Mesothelial cell of epicardium (in vitro differentiated cells): ENCODE measurements at regions not wholly inside any gene's neighbourhood (a gene's known extent, or its start where the extent isn't known, plus 50 kb on each side); places are given as distances from the start of the nearest gene placed in this dataset.
A peak's percentile ranks its signal among the peaks of the same experiment; 100 is the strongest.

Experiments
- DNase-seq, 2 experiments: peaks; one replicate each; pipeline ENCODE4 v3.0.0; 2021; ENCODE audit warnings: low spot score in 2 of 2; ENCODE audit not compliant: unreplicated experiment in 2 of 2
- H3K27ac Mint-ChIP-seq: 2 replicates; pipeline ENCODE4 v1.8.0; 2021; ENCODE audit warnings: mixed read lengths
- H3K27me3 Mint-ChIP-seq: 2 replicates; pipeline ENCODE4 v1.8.0; 2021; ENCODE audit warnings: low read depth, mixed read lengths
- H3K36me3 Mint-ChIP-seq: 2 replicates; pipeline ENCODE4 v1.8.0; 2021; ENCODE audit warnings: mixed read lengths
- H3K4me1 Mint-ChIP-seq: 2 replicates; pipeline ENCODE4 v1.8.0; 2021; ENCODE audit warnings: mixed read lengths
- H3K4me3 Mint-ChIP-seq: 2 replicates; pipeline ENCODE4 v1.8.0; 2021; ENCODE audit warnings: mild to moderate bottlenecking, moderate library complexity, mixed read lengths
- H3K9me3 Mint-ChIP-seq: 2 replicates; pipeline ENCODE4 v1.8.0; 2021; ENCODE audit warnings: mixed read lengths
- TF ChIP-seq, protein P1 (sequence below): fragments of 200-600 bp; sonication (generic); IDR thresholded peaks from one replicate; pipeline ENCODE4 v1.5.0; 2021; ENCODE audit warnings: antibody characterized with exemption; ENCODE audit not compliant: unreplicated experiment

DNA sequence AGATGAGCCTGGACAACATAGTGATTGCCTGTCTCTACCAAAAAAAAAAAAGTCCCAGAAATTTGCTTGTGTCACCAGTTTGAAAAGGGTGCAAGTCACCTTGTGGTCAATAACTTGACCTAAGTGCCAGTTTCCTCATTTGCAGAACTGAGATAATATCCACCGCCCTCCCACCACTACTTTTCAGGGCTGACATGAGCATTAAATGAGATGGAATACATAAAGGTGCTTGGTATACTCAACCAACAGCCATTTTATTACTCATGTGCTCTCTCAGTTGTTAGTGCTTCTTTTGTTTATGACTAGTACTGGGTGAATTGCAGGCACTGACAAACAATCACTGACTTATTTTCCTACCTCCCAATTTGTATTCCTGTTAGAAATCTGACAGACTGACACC lies 340.5 kb upstream of the SATB1 start:
- Mint-ChIP-seq H3K27me3 (no peaks in the 10 kb centered on the region), H3K9me3 (no peaks in the 10 kb centered on the region), H3K27ac (no peak overlapping the region), H3K36me3 (no peaks in the 10 kb centered on the region), H3K4me3 (no peak overlapping the region), H3K4me1 (no peaks in the 10 kb centered on the region)
- no peak for DNase-seq
- TF ChIP-seq, protein P1, sequence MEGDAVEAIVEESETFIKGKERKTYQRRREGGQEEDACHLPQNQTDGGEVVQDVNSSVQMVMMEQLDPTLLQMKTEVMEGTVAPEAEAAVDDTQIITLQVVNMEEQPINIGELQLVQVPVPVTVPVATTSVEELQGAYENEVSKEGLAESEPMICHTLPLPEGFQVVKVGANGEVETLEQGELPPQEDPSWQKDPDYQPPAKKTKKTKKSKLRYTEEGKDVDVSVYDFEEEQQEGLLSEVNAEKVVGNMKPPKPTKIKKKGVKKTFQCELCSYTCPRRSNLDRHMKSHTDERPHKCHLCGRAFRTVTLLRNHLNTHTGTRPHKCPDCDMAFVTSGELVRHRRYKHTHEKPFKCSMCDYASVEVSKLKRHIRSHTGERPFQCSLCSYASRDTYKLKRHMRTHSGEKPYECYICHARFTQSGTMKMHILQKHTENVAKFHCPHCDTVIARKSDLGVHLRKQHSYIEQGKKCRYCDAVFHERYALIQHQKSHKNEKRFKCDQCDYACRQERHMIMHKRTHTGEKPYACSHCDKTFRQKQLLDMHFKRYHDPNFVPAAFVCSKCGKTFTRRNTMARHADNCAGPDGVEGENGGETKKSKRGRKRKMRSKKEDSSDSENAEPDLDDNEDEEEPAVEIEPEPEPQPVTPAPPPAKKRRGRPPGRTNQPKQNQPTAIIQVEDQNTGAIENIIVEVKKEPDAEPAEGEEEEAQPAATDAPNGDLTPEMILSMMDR = no peak

DNA sequence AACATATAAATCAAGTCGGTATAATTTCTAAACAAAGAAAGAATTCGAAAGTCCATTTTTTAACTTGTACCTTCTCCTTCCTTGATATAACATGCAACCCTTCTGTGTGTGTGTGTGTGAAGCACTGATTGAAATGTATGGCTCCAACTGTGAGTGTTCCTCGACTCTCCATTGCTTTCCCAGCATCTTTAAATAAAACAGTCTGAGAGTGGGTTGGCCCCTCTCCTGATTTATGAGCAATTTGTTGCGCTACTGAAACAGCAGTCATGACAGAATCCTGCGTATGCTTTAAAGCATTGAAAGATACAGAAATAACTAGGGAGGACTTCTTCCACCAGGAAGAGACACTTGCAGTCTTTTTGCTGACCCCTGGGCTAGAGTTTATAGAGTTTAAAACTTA lies 340.0 kb upstream of the SATB1 start:
- Mint-ChIP-seq H3K4me1 (no peaks in the 10 kb centered on the region), H3K27ac (no peak overlapping the region), H3K36me3 (no peaks in the 10 kb centered on the region), H3K4me3 (no peak overlapping the region), H3K27me3 (no peaks in the 10 kb centered on the region), H3K9me3 (no peaks in the 10 kb centered on the region)
- TF ChIP-seq, protein P1 = no peak
- no peak for DNase-seq

DNA sequence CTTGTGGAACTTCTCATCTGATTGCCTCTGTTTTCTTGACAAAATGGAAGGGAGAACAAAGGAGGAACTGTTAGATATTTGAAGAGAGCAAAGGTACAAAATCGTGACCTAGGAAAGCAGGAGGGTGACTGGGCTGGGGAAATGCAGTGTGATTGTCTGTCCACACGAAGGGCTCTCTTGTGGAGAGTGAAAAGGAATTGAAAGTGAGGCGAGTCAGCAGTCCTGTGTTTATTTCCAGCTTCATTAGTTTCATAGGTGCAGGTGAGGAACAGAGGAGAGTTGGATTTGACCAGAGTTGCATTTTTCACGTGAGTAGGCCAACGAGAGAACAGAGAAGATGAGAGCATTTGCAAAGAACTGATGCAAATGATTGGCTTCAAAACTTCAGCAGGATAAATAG lies 336.4 kb upstream of the SATB1 start:
- Mint-ChIP-seq H3K27me3 (no peaks in the 10 kb centered on the region), H3K36me3 (no peaks in the 10 kb centered on the region), H3K4me1 (peaks cover 13% of the 10 kb centered on the region), H3K9me3 (no peaks in the 10 kb centered on the region), H3K4me3 (no peak overlapping the region), H3K27ac (no peak overlapping the region)
- TF ChIP-seq, protein P1 = no peak
- DNase-seq = no peak

GRCh38 chr3:18758047-18758704 lies 333.0 kb upstream of the SATB1 start:
- no peak for DNase-seq
- peaks cover 19% of the 10 kb centered on the region for H3K4me1 Mint-ChIP-seq
- H3K36me3 Mint-ChIP-seq = no peaks in the 10 kb centered on the region
- H3K27me3 Mint-ChIP-seq = no peaks in the 10 kb centered on the region
- TF ChIP-seq, protein P1 = peak; percentile 64
- no peaks in the 10 kb centered on the region for H3K9me3 Mint-ChIP-seq
- H3K27ac Mint-ChIP-seq = peak overlapping the region; percentile 57
- H3K4me3 Mint-ChIP-seq = no peak overlapping the region

- Mint-ChIP-seq H3K36me3 (no peaks in the 10 kb centered on the region), H3K27me3 (no peaks in the 10 kb centered on the region), H3K27ac (peak overlapping the region; percentile 57), H3K4me3 (no peak overlapping the region), H3K4me1 (peaks cover 26% of the 10 kb centered on the region), H3K9me3 (no peaks in the 10 kb centered on the region)
- TF ChIP-seq, protein P1 = no peak
- DNase-seq = no peak
These were observed 332.3 kb upstream of the SATB1 start for GRCh38 chr3:18757476-18757875.
